ENCODE measurements at regions not wholly inside any gene's neighbourhood (a gene's known extent, or its start where the extent isn't known, plus 50 kb on each side); places are given as distances from the start of the nearest gene placed in this dataset.

- TF ChIP-seq MAX (IDR thresholded peaks at IDR 0.05) (no peak), POLR2AphosphoS5 (IDR thresholded peaks at IDR 0.05; ENCODE audit: low read depth, low read length) (no peak), CTCF (IDR thresholded peaks at IDR 0.05 in 2 of 3, conservative IDR thresholded peaks at IDR 0.05 in 1 of 3; ENCODE audit: borderline replicate concordance in 1 of 3, insufficient read depth in 1 of 3, low read depth in 2 of 3, low read length in 2 of 3) (no peak), CEBPB (IDR thresholded peaks at IDR 0.05; ENCODE audit: low read depth) (no peak), RAD21 (IDR thresholded peaks at IDR 0.05; ENCODE audit: low read depth) (no peak)
Measured at GRCh38 chr20:41670631-41671030, 52.5 kb upstream of the CHD6 start.
